Bronchial epithelial cell (primary cell): ENCODE measurements at regions not wholly inside any gene's neighbourhood (a gene's known extent, or its start where the extent isn't known, plus 50 kb on each side); places are given as distances from the start of the nearest gene placed in this dataset.

Experiments
- DNase-seq: peaks from one replicate; pipeline ENCODE4 v3.0.0-alpha.2; 2010; ENCODE audit warnings: low read depth
- FAIRE-seq: peaks from 2 replicates; lab custom pipeline; 2011; peaks lifted over from hg19 to GRCh38; lab: Jason Lieb, UNC
- H3K27me3 ChIP-seq: 2 replicates; pipeline ENCODE4 v1.5.1; 2011; ENCODE audit warnings: low read length; ENCODE audit not compliant: control insufficient read depth, insufficient read depth
- H3K36me3 ChIP-seq: 2 replicates; pipeline ENCODE4 v1.5.1; 2011; ENCODE audit warnings: low read length; ENCODE audit not compliant: control insufficient read depth, insufficient read depth
- H3K4me3 ChIP-seq: 2 replicates; pipeline ENCODE4 v1.5.1; 2011; ENCODE audit warnings: mild to moderate bottlenecking, low read depth, low read length, control low read depth
- TF ChIP-seq, protein P1 (sequence below): IDR thresholded peaks from 2 replicates; pipeline ENCODE4 v1.5.1; 2011; ENCODE audit warnings: mild to moderate bottlenecking, moderate library complexity, low read length, control low read depth, inconsistent platforms; ENCODE audit not compliant: insufficient read depth, severe bottlenecking

DNA sequence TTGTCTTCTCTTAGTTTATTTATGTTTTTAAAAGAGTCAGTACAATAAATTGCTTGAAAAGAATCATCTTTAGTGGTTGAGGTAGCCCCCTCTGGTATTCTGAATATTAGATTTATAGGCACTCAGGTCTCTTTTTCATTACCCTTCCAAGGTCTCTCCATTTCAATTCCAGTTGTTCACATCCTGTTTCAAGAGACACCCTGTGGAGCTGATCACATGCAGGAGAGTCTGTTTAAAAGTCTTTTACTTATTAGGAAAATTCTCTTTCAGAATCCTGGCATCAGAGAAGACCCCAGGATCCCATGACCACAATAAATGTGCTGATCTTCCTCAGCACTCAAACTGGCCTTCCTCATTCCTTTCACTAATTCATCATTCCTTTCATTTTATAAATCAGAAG is 195.7 kb downstream of the ZIC4 start:
- H3K36me3 ChIP-seq: no peaks in the 10 kb centered on the region
- DNase-seq (no peak), FAIRE-seq (no peak)
- H3K27me3 ChIP-seq: no peaks in the 10 kb centered on the region
- H3K4me3 ChIP-seq: no peak overlapping the region
- TF ChIP-seq, protein P1, sequence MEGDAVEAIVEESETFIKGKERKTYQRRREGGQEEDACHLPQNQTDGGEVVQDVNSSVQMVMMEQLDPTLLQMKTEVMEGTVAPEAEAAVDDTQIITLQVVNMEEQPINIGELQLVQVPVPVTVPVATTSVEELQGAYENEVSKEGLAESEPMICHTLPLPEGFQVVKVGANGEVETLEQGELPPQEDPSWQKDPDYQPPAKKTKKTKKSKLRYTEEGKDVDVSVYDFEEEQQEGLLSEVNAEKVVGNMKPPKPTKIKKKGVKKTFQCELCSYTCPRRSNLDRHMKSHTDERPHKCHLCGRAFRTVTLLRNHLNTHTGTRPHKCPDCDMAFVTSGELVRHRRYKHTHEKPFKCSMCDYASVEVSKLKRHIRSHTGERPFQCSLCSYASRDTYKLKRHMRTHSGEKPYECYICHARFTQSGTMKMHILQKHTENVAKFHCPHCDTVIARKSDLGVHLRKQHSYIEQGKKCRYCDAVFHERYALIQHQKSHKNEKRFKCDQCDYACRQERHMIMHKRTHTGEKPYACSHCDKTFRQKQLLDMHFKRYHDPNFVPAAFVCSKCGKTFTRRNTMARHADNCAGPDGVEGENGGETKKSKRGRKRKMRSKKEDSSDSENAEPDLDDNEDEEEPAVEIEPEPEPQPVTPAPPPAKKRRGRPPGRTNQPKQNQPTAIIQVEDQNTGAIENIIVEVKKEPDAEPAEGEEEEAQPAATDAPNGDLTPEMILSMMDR: no peak

DNA sequence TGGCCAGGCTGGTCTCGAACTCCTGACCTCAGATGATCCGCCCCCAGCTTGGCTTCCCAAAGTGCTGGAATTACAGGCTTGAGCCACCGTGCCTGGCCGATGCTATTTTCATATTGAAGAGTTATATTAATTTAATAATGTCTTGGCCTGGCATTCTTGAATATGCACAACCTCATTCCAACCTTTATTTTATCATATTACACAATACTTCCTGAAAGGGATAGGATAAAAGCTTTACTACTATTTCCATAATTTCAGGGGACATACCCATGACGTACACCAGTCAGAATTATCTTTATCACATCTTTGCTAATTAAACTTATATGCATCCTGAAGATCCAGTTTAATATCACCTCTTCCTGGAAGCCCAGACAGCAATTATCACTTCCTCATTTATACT is 205.3 kb downstream of the ZIC4 start:
- H3K36me3 ChIP-seq: no peaks in the 10 kb centered on the region
- no peaks in the 10 kb centered on the region for H3K27me3 ChIP-seq
- DNase-seq: no peak
- H3K4me3 ChIP-seq: no peak overlapping the region
- no peak for FAIRE-seq
- TF ChIP-seq, protein P1: no peak

DNA sequence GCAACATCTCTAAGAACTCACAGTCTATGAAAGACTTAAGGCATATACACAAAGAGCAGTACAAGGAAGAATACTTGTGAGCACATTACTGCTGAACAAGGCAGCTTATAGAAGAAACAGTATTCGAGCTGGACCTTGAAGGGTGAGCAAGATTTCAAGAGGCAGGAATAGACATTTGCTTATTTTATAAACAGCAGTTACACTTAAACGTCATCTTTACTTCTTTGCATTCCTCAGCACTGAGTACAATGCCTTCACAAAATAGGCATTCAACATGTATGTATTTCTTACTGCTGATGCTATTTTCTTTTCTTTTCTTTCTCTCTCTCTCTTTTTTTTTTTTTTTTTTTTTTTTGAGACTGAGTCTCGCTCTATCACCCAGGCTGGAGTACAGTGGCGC is 205.8 kb downstream of the ZIC4 start:
- Histone ChIP-seq H3K4me3 (no peak overlapping the region), H3K27me3 (no peaks in the 10 kb centered on the region), H3K36me3 (no peaks in the 10 kb centered on the region)
- TF ChIP-seq, protein P1: no peak
- FAIRE-seq (no peak), DNase-seq (no peak)

DNA sequence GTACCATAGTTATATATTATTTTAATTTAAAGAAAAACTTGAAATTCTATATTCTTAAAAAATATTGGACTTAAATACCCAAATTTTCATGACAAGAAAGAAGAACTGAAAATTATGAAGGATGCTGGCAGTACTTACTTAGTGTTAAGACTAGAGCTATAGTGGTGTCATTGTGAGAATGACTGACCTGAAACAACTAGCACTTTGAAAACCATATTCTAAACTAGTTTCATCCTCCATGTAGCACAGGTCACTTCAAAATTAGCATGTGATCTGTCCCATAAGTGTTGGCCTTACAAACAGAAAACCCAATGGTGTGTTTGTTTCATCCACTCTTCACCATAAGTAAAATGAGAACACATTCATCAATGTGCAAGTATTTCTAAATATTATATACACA is 208.6 kb downstream of the ZIC4 start:
- DNase-seq: no peak
- H3K27me3 ChIP-seq: no peaks in the 10 kb centered on the region

DNA sequence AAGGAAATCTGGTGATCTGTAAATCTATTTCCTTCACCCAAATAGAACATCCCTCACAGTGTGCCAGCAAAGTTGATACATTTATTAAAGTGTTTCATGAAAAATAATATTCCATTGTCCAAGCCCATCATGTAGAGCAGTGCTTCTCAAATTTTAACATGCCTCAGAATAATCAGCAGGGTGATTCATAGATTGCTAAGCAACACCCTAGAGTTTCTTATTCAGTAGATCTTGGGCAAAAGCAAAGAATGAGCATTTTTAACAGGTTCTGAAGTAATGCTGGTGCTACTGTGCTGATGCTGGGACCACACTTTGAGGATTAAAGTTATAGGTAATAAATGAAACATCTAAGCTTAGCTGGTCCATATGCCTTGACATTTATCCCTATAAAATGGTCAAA is 210.5 kb downstream of the ZIC4 start:
- DNase-seq (no peak), FAIRE-seq (no peak)
- Histone ChIP-seq H3K36me3 (no peaks in the 10 kb centered on the region), H3K4me3 (no peak overlapping the region), H3K27me3 (no peaks in the 10 kb centered on the region)
- TF ChIP-seq, protein P1: no peak

More for the DNA sequence above, 208.6 kb downstream of the ZIC4 start:
- FAIRE-seq: no peak
- TF ChIP-seq, protein P1: no peak
- no peak overlapping the region for H3K4me3 ChIP-seq
- no peaks in the 10 kb centered on the region for H3K36me3 ChIP-seq

DNA sequence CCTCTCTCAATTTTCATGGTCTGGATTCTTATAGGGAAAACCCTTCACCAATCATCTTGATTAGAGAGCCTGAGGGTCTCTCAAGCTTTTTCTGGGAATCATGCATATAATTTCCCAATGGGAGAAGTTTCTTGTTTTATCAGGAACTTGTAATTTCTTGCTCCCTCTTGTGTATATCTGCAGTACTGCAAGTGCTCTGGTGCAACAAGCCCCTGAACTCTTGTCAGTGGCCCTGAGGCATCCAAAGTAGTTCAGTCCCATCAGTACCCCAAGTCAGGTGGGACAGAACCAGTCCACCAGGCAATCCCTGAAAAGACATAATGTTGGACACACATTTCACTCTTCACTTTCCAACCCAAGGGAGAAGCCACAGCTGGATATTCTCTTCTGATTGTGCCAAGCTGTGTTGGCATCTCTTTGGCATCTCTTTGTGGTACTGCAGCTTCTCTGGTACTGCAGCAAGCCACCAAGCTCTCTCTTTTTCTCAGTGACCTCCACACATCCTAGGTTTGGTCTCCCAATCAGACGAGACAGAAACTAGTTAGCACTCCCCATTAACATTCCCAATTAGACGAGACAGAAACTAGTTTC is 214.5 kb downstream of the ZIC4 start:
- Histone ChIP-seq H3K36me3 (no peaks in the 10 kb centered on the region), H3K4me3 (no peak overlapping the region), H3K27me3 (no peaks in the 10 kb centered on the region)
- DNase-seq (peak; percentile 69), FAIRE-seq (peak; percentile 18)
- TF ChIP-seq, protein P1: peak; percentile 64
